ENCODE measurements at regions not wholly inside any gene's neighbourhood (a gene's known extent, or its start where the extent isn't known, plus 50 kb on each side); places are given as distances from the start of the nearest gene placed in this dataset.

GRCh38 chr3:124628863-124629262 lies 101.4 kb upstream of the UMPS start:
- ATAC-seq (ENCODE audit: low read depth) (peak; percentile 47), DNase-seq (ENCODE audit: low spot score in 2 of 2) (no peak)
- Mint-ChIP-seq H3K4me3 (no peak overlapping the region), H3K27ac (no peak overlapping the region), H3K36me3 (no peaks in the 10 kb centered on the region), H3K4me1 (peaks cover 4% of the 10 kb centered on the region), H3K27me3 (peaks cover 2% of the 10 kb centered on the region), H3K9me3 (peaks cover 1% of the 10 kb centered on the region)

DNA sequence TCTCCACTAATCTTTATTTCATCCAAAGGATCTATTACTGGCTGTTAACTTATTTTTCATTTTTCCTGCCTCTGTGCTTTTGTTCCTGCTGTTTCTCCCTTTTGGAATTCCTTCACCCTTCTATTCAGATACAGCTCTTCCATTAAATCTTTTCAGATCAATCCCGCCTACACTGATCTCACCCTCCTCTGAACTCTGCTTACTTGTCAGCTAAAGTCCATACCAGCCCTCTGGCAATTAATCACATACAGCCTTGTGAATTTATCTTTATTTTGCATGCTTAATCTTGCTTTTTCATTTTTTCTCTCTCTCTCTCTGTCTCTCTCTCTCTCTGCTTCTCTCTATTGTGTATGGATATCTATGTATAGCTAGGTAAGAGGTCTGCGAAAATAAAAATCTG lies 100.8 kb upstream of the UMPS start:
- no peak for DNase-seq (ENCODE audit: low spot score in 2 of 2)
- Mint-ChIP-seq H3K27me3 (peaks cover 2% of the 10 kb centered on the region), H3K36me3 (no peaks in the 10 kb centered on the region), H3K4me1 (peaks cover 6% of the 10 kb centered on the region), H3K9me3 (peaks cover 1% of the 10 kb centered on the region), H3K27ac (no peak overlapping the region), H3K4me3 (no peak overlapping the region)
- no peak for ATAC-seq (ENCODE audit: low read depth)

- no peak for DNase-seq (ENCODE audit: low spot score in 2 of 2)
- Mint-ChIP-seq H3K4me3 (no peak overlapping the region), H3K9me3 (peaks cover 1% of the 10 kb centered on the region), H3K27me3 (peaks cover 2% of the 10 kb centered on the region), H3K4me1 (peaks cover 16% of the 10 kb centered on the region), H3K36me3 (no peaks in the 10 kb centered on the region), H3K27ac (no peak overlapping the region)
- ATAC-seq (ENCODE audit: low read depth): no peak
Measured at GRCh38 chr3:124630960-124631359, 99.3 kb upstream of the UMPS start.

- no peak for ATAC-seq (ENCODE audit: low read depth)
- Mint-ChIP-seq H3K4me1 (peaks cover 18% of the 10 kb centered on the region), H3K9me3 (peaks cover 1% of the 10 kb centered on the region), H3K27ac (no peak overlapping the region), H3K4me3 (no peak overlapping the region), H3K36me3 (no peaks in the 10 kb centered on the region), H3K27me3 (peaks cover 2% of the 10 kb centered on the region)
- DNase-seq (ENCODE audit: low spot score in 2 of 2): no peak
Measured at GRCh38 chr3:124631727-124632126, 98.5 kb upstream of the UMPS start.

- Mint-ChIP-seq H3K9me3 (peaks cover 1% of the 10 kb centered on the region), H3K27ac (no peak overlapping the region), H3K4me1 (peaks cover 22% of the 10 kb centered on the region), H3K36me3 (no peaks in the 10 kb centered on the region), H3K27me3 (peaks cover 2% of the 10 kb centered on the region), H3K4me3 (no peak overlapping the region)
- DNase-seq (ENCODE audit: low spot score in 2 of 2) (no peak), ATAC-seq (ENCODE audit: low read depth) (no peak)
Measured at GRCh38 chr3:124632566-124633140, 97.6 kb upstream of the UMPS start.

- Mint-ChIP-seq H3K4me1 (peaks cover 22% of the 10 kb centered on the region), H3K36me3 (no peaks in the 10 kb centered on the region), H3K27me3 (peaks cover 2% of the 10 kb centered on the region), H3K27ac (no peak overlapping the region), H3K9me3 (no peaks in the 10 kb centered on the region), H3K4me3 (no peak overlapping the region)
- no peak for DNase-seq (ENCODE audit: low spot score in 2 of 2)
- peak; percentile 56 for ATAC-seq (ENCODE audit: low read depth)
Measured at GRCh38 chr3:124633524-124633923, 96.7 kb upstream of the UMPS start.

- H3K4me1 Mint-ChIP-seq: peaks cover 24% of the 10 kb centered on the region
- no peaks in the 10 kb centered on the region for H3K36me3 Mint-ChIP-seq
- H3K4me3 Mint-ChIP-seq: peak overlapping the region; percentile 61
- peak; percentile 35 for ATAC-seq (ENCODE audit: low read depth)
- H3K27ac Mint-ChIP-seq: peak overlapping the region; percentile 33
- peaks cover 2% of the 10 kb centered on the region for H3K27me3 Mint-ChIP-seq
- DNase-seq (ENCODE audit: low spot score in 2 of 2): no peak
- H3K9me3 Mint-ChIP-seq: no peaks in the 10 kb centered on the region
Measured at GRCh38 chr3:124634210-124635168, 95.8 kb upstream of the UMPS start.

DNA sequence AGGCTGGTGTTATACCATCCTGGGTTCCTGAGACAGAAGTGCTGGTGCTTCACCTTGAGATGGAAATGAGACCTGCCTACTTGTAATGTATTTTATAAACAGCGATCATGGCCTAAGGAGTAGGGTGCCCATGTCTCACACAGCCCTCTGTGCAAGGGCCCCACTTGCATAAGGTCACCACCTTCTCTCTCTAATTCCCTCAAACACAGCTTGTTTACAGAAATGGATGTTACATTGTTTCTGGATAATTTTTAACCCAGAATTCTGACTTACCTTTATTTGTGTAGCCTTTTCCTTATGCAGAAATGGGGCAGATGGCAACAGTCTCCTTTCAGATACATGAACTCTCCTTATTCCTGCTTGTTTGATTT lies 95.1 kb upstream of the UMPS start:
- ATAC-seq (ENCODE audit: low read depth) (no peak), DNase-seq (ENCODE audit: low spot score in 2 of 2) (no peak)
- peak overlapping the region; percentile 33 for H3K27ac Mint-ChIP-seq
- no peaks in the 10 kb centered on the region for H3K9me3 Mint-ChIP-seq
- no peak overlapping the region for H3K4me3 Mint-ChIP-seq
- H3K4me1 Mint-ChIP-seq: peaks cover 29% of the 10 kb centered on the region
- H3K36me3 Mint-ChIP-seq: no peaks in the 10 kb centered on the region
- peaks cover 2% of the 10 kb centered on the region for H3K27me3 Mint-ChIP-seq

DNA sequence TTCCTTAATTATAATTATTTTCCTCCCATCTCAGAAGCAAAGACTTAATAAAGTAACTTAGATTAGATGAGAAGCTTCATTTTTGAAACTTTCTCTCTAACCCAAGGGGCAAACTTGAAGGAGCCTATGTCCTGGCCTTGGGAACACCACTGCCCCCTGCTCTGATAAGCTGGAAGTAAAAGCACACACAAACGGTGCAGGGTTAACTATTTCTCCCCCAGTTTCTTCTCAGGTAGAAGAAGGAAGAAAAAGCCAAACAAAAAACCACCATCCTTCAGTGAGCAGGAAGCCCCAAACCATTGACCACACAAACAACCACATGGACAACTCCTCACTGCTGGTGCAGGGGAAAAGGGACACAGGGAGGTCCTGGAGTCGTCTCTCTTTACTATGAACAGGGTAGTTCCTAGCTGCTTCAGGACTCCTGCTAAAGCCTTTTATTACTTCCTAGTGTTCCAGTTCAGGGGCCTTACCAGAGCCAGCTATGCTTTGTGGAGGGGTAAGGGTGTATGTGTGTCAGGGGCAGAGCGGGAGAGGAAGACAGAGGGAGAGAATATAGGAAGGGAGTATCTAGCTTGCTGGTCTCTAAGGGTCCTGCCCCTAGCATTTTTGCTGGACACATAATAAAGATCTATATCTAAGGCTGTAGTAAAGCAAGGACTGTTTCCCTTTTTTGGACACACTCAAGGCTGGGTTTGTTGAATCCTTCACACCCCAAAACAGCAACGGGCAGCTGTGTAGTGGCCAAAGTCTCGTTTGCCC lies 94.0 kb upstream of the UMPS start:
- H3K27me3 Mint-ChIP-seq: no peaks in the 10 kb centered on the region

DNA sequence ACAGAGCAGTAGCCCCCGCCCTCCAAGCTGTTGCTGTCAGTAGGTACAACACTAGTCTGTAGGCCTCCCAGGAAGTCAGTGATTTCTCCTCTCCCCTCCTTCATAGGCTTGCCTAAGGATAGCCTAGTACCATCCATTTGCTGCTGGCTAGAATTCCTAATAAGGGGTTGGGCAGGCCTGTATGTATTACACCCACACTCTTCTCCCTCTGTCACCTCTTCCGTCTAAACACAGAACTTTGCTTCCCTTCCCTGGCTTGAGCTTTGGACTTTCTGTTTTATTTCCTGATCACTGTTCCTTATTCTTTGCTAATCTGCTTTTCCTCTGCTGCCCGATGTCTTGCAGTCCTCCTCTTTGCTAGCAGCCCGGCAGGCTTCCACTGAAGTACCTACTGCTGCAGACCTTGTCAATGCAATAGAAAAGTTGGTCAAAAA lies 93.4 kb upstream of the UMPS start:
- Mint-ChIP-seq H3K27ac (no peak overlapping the region), H3K4me1 (peaks cover 29% of the 10 kb centered on the region), H3K36me3 (no peaks in the 10 kb centered on the region), H3K4me3 (no peak overlapping the region), H3K9me3 (no peaks in the 10 kb centered on the region), H3K27me3 (no peaks in the 10 kb centered on the region)
- no peak for ATAC-seq (ENCODE audit: low read depth)
- DNase-seq (ENCODE audit: low spot score in 2 of 2): no peak

More for the DNA sequence above, 94.0 kb upstream of the UMPS start:
- peaks cover 29% of the 10 kb centered on the region for H3K4me1 Mint-ChIP-seq
- H3K27ac Mint-ChIP-seq: no peak overlapping the region
- no peak overlapping the region for H3K4me3 Mint-ChIP-seq
- DNase-seq (ENCODE audit: low spot score in 2 of 2) (no peak), ATAC-seq (ENCODE audit: low read depth) (no peak)
- no peaks in the 10 kb centered on the region for H3K36me3 Mint-ChIP-seq
- H3K9me3 Mint-ChIP-seq: no peaks in the 10 kb centered on the region

GRCh38 chr3:124639406-124640237 lies 90.6 kb upstream of the UMPS start:
- Mint-ChIP-seq H3K4me3 (peak overlapping the region; percentile 83), H3K4me1 (peaks cover 22% of the 10 kb centered on the region), H3K9me3 (no peaks in the 10 kb centered on the region), H3K27me3 (no peaks in the 10 kb centered on the region), H3K36me3 (no peaks in the 10 kb centered on the region), H3K27ac (peak overlapping the region; percentile 87)
- ATAC-seq (ENCODE audit: low read depth) (peak; percentile 85), DNase-seq (ENCODE audit: low spot score in 2 of 2) (peak in 1 of 2 donors; percentile 21)

- Mint-ChIP-seq H3K36me3 (no peaks in the 10 kb centered on the region), H3K4me1 (peaks cover 16% of the 10 kb centered on the region), H3K27ac (no peak overlapping the region), H3K4me3 (peak overlapping the region; percentile 83), H3K27me3 (no peaks in the 10 kb centered on the region), H3K9me3 (peaks cover 1% of the 10 kb centered on the region)
- ATAC-seq (ENCODE audit: low read depth): no peak
- DNase-seq (ENCODE audit: low spot score in 2 of 2): no peak
Measured at GRCh38 chr3:124640635-124641306, 89.5 kb upstream of the UMPS start.

- peaks cover 1% of the 10 kb centered on the region for H3K9me3 Mint-ChIP-seq
- H3K27me3 Mint-ChIP-seq: peaks cover 3% of the 10 kb centered on the region
- no peak overlapping the region for H3K4me3 Mint-ChIP-seq
- H3K36me3 Mint-ChIP-seq: no peaks in the 10 kb centered on the region
- no peak overlapping the region for H3K27ac Mint-ChIP-seq
- H3K4me1 Mint-ChIP-seq: peaks cover 10% of the 10 kb centered on the region
- no peak for ATAC-seq (ENCODE audit: low read depth)
- no peak for DNase-seq (ENCODE audit: low spot score in 2 of 2)
Measured at GRCh38 chr3:124643453-124643852, 86.8 kb upstream of the UMPS start.

Data from memory B cell (primary cell).